ENCODE measurements at regions not wholly inside any gene's neighbourhood (a gene's known extent, or its start where the extent isn't known, plus 50 kb on each side); places are given as distances from the start of the nearest gene placed in this dataset.

- no peak for FAIRE-seq
- H3K4me1 ChIP-seq (ENCODE audit: control insufficient read depth in 2 of 3, insufficient read depth in 2 of 3, low read depth in 1 of 3, low read length in 3 of 3), result no peaks in the 10 kb centered on the region
- no peak for TF ChIP-seq CTCF (IDR thresholded peaks at IDR 0.05; ENCODE audit: borderline replicate concordance, extremely low read depth, insufficient read depth)
- H3K27ac ChIP-seq (ENCODE audit: low read depth in 2 of 2, low read length in 2 of 2), result no peak overlapping the region
- no peaks in the 10 kb centered on the region for H3K9me3 ChIP-seq (ENCODE audit: control insufficient read depth in 2 of 3, insufficient read depth in 1 of 3, low read length in 3 of 3)
- H3K27me3 ChIP-seq (ENCODE audit: control insufficient read depth, insufficient read depth, low read length), result no peaks in the 10 kb centered on the region
- intact Hi-C loops (cut with DNase I), result no loop called here
- H3K9ac ChIP-seq (ENCODE audit: low read length in 3 of 3), result no peak overlapping the region
- no peak for DNase-seq
- H3K4me3 ChIP-seq (ENCODE audit: low read length in 3 of 3), result no peak overlapping the region
- H3K36me3 ChIP-seq (ENCODE audit: control insufficient read depth in 2 of 3, insufficient read depth in 3 of 3, low read length in 3 of 3), result no peaks in the 10 kb centered on the region
Observed at GRCh38 chr11:116132273-116132978, 628.2 kb upstream of the CADM1 start.

- no peaks in the 10 kb centered on the region for H3K27me3 ChIP-seq (ENCODE audit: control insufficient read depth, insufficient read depth, low read length)
- H3K4me1 ChIP-seq (ENCODE audit: control insufficient read depth in 2 of 3, insufficient read depth in 2 of 3, low read depth in 1 of 3, low read length in 3 of 3), result no peaks in the 10 kb centered on the region
- H3K9me3 ChIP-seq (ENCODE audit: control insufficient read depth in 2 of 3, insufficient read depth in 1 of 3, low read length in 3 of 3), result no peaks in the 10 kb centered on the region
- H3K9ac ChIP-seq (ENCODE audit: low read length in 3 of 3), result no peak overlapping the region
- H3K27ac ChIP-seq (ENCODE audit: low read depth in 2 of 2, low read length in 2 of 2), result no peak overlapping the region
- H3K36me3 ChIP-seq (ENCODE audit: control insufficient read depth in 2 of 3, insufficient read depth in 3 of 3, low read length in 3 of 3), result no peaks in the 10 kb centered on the region
- peak in 3 of 5 donors; percentile 14 to 29 (median 26) for DNase-seq
- H3K4me3 ChIP-seq (ENCODE audit: low read length in 3 of 3), result no peak overlapping the region
- no peak for FAIRE-seq
- intact Hi-C loops (cut with DNase I), result no loop called here
- no peak for TF ChIP-seq CTCF (IDR thresholded peaks at IDR 0.05; ENCODE audit: borderline replicate concordance, extremely low read depth, insufficient read depth)
Observed at GRCh38 chr11:116130122-116130521, 625.9 kb upstream of the CADM1 start.

GRCh38 chr11:116129456-116129855 is 625.2 kb upstream of the CADM1 start:
- no peak overlapping the region for H3K27ac ChIP-seq (ENCODE audit: low read depth in 2 of 2, low read length in 2 of 2)
- H3K9me3 ChIP-seq (ENCODE audit: control insufficient read depth in 2 of 3, insufficient read depth in 1 of 3, low read length in 3 of 3), result no peaks in the 10 kb centered on the region
- no peak for TF ChIP-seq CTCF (IDR thresholded peaks at IDR 0.05; ENCODE audit: borderline replicate concordance, extremely low read depth, insufficient read depth)
- no peak for DNase-seq
- intact Hi-C loops (cut with DNase I), result no loop called here
- no peak overlapping the region for H3K9ac ChIP-seq (ENCODE audit: low read length in 3 of 3)
- FAIRE-seq, result no peak
- no peaks in the 10 kb centered on the region for H3K4me1 ChIP-seq (ENCODE audit: control insufficient read depth in 2 of 3, insufficient read depth in 2 of 3, low read depth in 1 of 3, low read length in 3 of 3)
- H3K36me3 ChIP-seq (ENCODE audit: control insufficient read depth in 2 of 3, insufficient read depth in 3 of 3, low read length in 3 of 3), result no peaks in the 10 kb centered on the region
- H3K27me3 ChIP-seq (ENCODE audit: control insufficient read depth, insufficient read depth, low read length), result no peaks in the 10 kb centered on the region
- no peak overlapping the region for H3K4me3 ChIP-seq (ENCODE audit: low read length in 3 of 3)

- no peaks in the 10 kb centered on the region for H3K9me3 ChIP-seq (ENCODE audit: control insufficient read depth in 2 of 3, insufficient read depth in 1 of 3, low read length in 3 of 3)
- FAIRE-seq (no peak), DNase-seq (no peak)
- H3K4me1 ChIP-seq (ENCODE audit: control insufficient read depth in 2 of 3, insufficient read depth in 2 of 3, low read depth in 1 of 3, low read length in 3 of 3), result no peaks in the 10 kb centered on the region
- H3K4me3 ChIP-seq (ENCODE audit: low read length in 3 of 3), result no peak overlapping the region
- no peak for TF ChIP-seq CTCF (IDR thresholded peaks at IDR 0.05; ENCODE audit: borderline replicate concordance, extremely low read depth, insufficient read depth)
- H3K36me3 ChIP-seq (ENCODE audit: control insufficient read depth in 2 of 3, insufficient read depth in 3 of 3, low read length in 3 of 3), result no peaks in the 10 kb centered on the region
- no peak overlapping the region for H3K27ac ChIP-seq (ENCODE audit: low read depth in 2 of 2, low read length in 2 of 2)
- no peaks in the 10 kb centered on the region for H3K27me3 ChIP-seq (ENCODE audit: control insufficient read depth, insufficient read depth, low read length)
- intact Hi-C loops (cut with DNase I), result no loop called here
- H3K9ac ChIP-seq (ENCODE audit: low read length in 3 of 3), result no peak overlapping the region
Observed at GRCh38 chr11:116126562-116126961, 622.3 kb upstream of the CADM1 start.
